Epidermal melanocyte (primary cell): ENCODE measurements at regions not wholly inside any gene's neighbourhood (a gene's known extent, or its start where the extent isn't known, plus 50 kb on each side); places are given as distances from the start of the nearest gene placed in this dataset.

Experiments
- DNase-seq: peaks from one replicate; pipeline ENCODE4 v3.0.0; 2011; ENCODE audit warnings: low spot score; ENCODE audit not compliant: insufficient read length

DNA sequence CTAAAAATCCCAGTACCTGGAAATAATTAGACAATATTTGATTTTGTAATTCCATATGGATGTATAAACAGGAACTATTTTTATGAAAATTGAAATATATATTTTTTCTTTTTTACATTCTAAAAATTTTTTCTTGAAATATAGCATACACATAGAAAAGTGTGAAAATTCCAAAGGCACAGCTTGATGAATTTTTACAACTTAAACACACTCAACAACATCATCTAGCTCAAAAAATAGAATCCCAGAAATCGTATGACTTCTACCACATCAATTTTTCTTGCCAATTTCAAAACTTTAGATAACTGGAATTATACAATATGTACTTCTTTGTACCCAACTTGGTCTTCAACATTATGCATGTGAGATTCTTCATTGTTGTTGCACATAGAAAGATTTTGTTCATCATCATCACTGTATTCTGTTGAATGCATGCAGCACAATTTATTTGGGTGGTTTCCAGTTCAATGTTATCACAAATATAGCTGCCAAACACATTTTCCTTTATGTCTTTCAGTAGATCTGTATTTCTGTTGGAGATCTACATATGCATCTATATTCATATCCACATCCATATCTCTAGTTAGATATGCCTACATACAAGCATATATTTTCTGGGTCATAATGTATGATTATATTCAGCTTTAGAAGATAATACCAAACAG lies 340.7 kb upstream of the SLIT2 start:
- no peak for DNase-seq

DNA sequence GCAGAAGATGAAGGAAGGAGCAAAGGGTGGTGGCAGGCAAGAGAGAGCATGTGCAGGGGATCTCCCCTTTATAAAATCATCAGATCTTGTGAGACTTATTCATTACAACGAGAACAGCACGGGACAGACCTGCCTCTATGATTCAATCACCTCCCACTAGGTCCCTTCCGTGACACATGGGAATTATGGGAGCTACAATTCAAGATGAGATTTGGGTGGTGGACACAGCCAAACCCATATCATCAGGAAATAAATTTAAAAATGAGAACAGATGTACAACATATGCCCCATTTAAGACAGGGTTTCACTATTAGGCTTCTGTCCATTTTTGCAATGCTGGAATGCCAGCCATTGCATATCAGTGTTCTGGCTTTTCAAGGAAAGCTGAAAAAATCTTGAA lies 346.7 kb upstream of the SLIT2 start:
- no peak for DNase-seq

DNA sequence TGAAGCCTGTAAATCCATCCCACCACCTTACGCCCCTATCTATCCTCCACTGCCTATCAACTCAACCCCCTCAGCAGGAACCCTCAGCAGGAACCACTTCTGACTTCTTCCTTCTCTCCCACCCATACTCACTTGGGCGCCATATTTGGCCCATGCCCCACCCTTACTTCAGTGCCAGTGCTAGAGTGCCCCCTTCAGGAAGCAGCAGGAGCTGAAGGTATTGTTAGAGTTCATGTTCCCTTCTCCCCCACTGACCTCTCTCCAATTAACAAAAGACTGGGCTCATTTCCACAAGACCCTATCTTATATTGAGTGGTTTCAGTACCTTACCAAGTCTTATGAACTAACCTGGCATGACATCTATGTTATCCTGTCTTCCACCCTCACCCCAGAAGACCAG lies 363.1 kb upstream of the SLIT2 start:
- DNase-seq = no peak

DNA sequence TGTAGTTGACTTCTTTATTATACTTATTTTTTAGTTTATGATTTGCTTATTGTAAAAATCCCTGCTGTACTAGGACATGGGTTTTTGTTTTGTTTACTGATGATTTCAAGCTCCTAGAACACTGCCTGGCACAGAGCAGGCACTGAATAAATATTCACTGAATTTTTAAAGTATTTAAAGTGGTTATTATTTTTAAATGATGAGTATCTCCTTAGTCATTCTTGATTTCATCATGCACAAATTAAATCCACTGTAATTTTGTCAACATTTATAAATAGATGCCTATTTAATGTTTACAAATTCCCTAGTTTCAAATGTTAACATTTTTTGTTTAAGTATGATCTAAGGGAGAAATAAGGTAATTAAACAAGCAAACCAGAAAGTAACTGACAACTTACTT lies 367.9 kb upstream of the SLIT2 start:
- no peak for DNase-seq

DNA sequence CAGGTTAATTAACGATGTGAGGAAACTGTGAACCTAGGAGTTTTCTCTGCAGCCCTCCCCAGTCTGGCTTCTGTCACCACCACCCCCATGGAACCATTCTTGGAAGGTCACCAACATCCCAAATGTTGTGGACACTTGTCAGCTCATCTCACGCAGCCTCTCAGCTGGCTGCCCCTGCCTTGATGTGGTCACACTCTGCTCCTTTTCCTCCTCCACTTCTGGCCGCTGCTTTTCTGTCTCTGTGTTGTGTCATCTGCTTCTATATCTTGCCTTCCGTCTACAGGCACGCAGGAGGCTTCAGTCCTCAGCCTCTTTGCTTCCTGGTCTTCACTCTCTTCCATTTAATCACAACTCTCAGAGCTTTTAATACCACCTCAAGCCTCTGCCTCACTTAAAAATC lies 371.5 kb upstream of the SLIT2 start:
- DNase-seq = no peak

DNA sequence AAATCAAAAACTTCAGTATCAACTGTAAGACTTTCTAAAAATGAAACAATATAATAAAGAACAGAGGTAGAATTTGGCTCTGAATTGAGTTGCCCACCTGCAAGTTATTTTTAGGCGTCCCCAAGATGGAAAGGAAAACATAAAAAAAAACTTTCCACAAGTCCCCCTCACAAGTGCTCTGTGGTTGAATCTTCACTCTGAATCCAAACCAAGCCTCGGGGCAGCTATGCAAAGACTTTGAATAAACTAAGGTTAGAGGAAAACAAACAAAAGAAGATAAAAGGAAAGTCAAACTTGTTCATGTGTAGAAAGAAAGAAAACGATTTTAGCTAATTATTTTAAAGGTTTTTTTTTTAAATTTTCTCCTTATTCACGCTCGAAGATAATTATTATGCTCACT lies 372.4 kb upstream of the SLIT2 start:
- no peak for DNase-seq

DNA sequence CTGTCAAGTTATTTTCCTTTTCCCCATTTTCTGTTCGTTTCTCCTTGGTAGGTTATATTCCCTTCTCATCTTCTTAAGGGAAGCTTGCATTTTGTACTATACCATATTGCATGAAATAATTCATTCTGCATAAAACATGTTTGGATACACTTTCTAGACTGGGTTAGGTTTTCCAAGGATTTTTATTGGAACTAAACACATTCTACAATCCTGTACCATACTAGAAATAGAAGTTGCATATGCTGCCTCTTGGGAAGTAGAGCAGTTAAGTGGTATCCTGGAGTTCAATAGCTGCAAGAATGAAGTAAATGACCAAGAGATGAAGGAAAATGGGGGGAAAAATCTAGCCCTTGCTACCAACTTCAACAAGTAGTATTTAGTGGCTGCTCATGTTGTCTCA lies 393.7 kb upstream of the SLIT2 start:
- DNase-seq = no peak

DNA sequence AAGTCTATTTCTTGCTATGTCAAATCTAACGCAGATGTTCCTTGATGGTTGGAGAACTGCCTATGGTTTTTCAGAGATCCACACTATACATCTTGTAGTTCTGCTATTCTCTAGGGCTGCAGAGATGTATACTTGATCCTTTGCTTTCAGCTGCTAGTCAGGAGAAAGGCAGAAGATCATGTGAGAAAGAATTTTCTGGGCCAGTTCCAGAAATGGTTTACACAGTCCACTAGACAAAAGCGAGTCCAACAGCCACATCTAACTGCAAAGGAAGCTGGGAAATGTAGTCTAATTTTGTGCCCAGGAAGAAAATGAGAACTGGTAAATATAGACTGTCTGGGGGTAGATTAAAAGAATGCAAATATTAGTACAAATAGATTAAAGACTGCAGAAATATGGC lies 394.3 kb upstream of the SLIT2 start:
- no peak for DNase-seq

DNA sequence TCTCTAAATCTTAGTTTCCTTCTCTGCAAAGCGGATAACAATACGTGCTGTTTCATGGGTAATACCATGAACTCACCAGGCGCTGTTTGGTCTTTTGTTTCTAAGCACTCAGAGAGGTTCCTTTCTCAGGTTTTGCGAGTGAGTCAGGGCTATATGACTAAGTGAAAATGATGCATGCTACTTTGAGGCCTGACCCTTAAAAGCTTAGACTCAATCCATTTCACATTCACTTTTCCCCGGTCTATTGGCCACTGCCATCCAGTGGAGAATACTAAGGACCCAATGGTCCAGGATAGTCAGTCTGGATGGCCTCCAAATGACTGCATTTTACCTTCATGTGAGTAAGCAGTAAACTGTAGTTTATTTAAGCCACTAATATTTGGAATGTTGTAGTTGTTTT lies 400.8 kb upstream of the SLIT2 start:
- DNase-seq = no peak

DNA sequence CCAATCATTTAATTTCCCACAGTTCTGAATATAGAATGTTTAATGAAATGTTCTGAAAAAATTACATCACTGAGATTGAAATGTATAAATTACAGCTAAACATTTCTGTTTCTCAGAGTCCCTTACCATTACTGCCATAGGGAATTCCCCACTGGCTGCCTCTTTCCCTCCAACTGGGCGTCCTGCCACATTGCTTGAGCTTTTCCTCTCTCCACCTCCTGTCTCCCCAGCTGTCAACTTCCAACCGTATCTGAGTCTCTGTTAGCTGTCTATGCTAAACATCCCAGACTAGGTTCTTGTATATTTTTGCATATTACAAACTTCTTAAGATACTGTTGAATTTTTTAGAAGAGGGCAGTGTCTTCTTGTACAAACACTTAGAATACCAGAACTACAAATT lies 407.3 kb upstream of the SLIT2 start:
- DNase-seq = no peak

DNA sequence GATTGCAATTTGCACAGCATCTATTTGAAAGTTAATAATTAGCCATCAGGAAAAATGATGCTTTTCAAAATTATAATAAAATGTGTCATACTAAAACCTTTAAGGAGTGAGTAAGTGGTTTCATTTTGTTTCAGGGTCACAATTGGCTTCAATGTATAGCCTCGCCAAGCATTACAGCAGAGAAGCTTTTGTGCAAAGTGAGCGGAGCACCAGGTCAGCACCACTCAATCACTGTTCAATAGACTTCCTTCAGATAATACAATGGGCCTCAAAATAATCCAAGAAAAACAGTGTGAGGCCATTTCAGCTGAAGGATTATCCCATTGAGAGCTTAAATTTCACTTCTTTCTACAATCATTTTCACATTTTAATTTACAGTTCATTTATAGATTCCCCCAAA lies 409.2 kb upstream of the SLIT2 start:
- no peak for DNase-seq

DNA sequence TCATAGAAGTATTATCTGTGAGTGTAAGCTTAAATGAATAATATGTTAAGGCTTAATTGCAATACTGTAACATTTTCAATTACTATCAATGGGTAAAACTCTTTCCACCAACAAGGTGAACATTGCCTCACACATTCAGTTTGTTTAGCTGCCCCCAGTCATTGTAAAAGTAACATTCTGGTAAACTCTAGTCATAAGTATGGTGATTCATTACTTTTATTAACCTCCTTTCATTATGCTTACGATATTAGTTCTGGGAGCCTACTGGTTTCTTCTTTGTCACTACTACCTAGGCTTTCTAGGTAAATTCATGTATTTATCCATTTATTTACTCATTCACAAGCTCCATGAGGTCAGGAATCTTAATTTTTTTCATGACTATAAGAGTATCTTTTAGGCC lies 412.8 kb upstream of the SLIT2 start:
- DNase-seq = no peak

DNA sequence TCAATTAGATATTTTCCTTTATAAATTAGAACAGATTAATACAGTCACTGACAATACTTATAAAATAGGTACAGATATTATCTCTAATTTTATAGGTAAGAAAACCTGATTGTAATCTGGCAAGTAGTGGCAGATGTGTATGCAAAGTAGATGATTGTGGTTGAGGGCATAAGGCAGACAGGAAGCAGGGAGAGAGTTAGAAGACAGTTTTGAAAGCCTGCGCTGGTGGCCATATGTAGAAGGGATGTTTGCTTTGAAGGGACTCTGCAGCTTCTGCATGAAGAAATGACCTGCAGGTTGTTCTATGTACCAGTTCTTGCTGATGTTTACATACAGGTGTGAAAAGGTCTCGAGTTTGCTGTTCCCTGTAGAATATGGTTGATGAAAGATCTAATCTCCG lies 416.3 kb upstream of the SLIT2 start:
- no peak for DNase-seq

DNA sequence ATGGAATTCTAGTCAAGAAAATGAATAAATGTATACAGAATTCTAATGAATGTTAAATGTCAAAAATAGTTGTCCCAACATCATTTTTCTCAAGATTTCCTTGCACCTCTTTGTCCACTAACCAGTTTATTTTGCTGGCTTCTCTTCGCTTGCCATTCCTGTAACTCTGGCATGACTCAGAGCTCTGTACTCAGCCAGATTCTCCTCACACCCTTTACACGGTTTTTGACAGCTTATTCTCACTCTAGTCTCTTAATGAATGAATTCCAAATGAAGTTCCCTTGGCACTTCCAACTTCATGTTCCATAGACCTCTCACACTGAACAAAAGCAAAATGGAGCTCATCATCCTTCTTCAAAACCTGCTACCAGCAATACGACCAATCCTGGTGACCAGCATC lies 419.3 kb upstream of the SLIT2 start:
- no peak for DNase-seq

DNA sequence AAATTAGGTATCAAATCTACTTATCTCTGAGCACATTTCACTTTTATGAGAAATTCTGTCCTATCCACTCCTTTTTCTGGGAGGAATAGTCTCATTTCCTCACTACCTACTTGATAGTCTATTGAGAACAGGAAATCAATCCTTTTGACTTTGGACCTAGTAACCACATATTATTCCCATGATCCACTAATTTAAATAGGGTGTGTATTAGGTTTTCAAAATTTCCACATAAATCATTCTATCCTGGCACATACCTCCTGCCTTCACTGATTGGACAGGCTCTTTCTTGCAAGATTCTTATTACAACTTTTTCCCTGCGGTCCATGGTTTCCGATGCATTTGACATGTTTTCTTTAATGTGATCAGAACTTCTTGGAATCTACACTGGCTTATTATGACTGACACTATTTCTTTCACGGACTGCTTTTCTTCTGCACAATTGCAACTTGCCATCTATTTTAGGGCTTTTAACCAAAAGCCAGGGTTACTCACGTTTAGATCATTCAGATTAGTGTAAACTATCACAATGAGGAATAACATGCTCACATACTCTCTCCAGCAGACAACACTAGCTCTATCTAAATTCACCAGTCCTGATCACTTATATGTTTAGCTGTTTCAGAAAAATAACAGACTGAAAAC lies 419.9 kb upstream of the SLIT2 start:
- no peak for DNase-seq

DNA sequence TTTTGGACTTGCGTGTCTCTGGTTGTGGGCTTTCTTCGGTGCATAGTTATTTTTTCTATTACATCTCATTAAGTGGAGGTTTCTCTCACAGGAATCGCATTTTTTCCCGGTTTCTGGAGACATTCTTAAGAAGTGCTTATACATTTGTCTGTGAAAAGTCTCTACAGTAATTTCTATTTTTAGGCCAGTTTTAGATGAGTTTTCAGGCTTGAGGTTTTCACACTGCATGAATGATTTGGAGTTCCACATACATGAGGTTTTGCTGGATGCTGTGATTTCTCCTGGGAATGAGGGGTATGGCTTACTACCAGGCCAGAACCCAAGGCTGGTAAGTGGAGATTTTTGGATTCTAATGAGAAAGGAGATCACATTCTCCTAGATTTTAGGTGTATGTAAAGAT lies 422.6 kb upstream of the SLIT2 start:
- DNase-seq = no peak

DNA sequence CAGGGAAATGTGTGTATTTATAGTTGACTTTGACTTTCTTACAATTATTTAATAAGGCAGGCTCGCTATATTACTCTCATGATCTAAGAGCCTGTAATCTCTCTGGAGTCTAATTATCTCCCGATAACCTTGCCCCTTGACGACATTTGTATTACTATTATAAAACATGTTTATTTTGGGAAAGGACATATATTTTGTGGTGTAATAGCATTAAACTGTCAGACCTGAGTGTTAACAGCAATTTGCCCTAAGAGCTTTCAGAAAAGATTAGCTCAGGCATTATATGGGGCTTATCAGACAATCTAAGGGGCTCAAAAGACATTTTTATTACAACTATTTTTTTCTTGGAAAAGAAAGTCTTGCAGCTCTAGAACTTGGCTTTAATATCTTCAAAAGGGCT lies 427.9 kb upstream of the SLIT2 start:
- no peak for DNase-seq

DNA sequence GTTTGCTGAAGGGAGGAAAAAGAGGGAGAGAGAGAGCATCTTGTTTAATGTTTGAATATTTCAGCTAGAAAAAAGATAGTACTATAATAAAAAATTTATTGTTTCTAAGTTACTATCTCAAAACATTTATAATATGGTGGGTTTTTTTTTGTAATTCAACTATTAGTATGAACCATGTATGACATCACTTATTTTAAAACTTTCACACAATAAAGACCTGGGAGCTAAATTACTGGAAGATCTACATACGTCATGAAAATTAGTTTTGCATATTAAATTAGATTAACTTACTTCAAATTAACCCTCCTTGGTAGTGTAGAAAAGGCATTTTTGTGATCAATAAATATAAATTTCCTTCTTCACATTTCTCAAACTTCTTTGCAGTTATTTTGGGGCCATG lies 432.0 kb upstream of the SLIT2 start:
- DNase-seq = no peak

DNA sequence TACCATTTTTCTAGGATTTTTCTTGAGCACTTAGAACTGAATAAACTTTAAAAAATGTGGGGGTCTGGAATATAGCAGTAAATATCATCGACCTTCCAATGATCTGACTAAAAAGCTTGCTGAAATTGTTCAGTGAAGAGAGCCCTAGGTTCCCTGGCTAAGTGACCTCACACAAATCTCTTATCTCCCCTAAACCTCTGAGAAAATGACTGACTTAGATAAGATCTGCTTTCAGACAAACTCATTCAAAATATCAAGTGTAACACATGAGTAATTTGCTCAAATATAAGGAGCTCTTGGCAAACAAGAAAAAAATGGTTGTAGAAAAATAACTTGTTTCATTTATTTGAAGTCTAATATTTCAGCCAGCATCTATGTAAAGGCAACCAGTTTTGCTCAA lies 441.7 kb upstream of the SLIT2 start:
- DNase-seq = no peak

DNA sequence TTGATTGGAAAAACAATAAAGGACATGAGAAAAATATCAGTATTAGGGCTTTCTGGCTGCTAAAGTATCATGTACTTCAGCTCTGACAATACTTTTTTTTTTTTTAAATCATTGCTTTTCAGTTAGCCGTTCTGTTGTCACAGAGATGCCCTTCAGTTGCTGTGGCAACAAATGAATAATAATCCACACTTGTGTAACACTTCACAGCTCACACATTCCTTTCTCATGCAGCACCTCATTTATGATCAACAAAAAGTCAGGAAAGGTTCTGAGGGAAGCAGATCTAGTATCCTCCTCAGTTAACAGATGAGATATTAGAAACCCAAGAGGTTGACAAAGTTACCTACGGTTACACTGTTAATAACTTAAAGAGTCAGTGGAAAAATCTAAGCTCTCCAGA lies 444.2 kb upstream of the SLIT2 start:
- no peak for DNase-seq

DNA sequence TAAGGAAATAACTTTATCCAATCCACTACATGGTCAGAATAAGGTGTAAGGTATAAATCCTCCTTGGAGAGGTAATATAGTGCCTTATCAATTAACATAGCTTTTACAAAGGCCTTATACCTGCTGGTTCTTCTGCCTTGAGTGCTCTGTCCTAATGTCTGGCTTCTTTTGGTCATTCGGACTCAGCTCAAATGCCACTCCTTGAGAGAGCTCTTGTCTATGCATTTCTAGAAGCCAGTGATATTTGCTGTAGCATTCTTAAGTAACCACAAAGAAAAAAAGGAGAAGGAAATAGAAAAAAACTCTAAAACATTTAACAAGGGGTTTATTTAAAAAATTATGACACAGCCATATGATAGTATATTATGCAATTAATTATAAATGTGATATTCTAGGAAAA lies 444.8 kb upstream of the SLIT2 start:
- DNase-seq = no peak

DNA sequence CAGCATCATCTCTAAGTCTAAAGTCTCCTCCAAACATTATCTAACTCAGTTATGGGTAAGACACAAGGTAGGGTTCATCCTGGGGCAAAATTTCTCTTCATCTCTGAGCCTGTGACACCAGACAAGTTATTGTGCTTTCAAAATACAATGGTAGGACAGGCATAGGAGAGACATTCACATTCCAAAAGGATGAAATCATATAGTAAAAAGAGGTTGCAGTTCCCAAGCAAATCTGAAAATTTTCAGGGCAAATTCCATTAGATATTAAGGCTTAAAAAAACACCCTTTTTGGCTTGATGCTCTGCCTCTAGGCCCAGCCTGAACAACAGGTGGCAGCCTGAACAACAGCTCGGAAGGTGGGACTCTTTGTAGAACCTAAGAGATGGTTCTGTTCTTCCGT lies 448.3 kb upstream of the SLIT2 start:
- no peak for DNase-seq

DNA sequence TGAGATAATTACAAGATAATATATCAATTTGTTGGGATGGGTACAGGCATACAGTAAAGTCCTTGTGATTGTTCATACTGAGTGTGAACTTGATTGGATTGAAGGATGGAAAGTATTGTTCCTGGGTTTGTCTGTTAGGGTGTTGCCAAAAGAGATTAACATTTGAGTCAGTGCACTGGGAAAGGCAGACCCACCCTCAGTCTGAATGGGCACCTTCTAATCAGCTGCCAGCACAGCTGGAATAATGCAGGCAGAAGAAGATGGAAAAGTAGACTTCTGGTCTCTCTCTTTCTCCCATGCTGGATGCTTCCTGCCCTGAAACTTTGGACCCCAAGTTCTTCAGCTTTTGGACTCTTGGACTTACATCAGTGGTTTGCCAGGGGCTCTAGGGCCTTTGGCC lies 457.9 kb upstream of the SLIT2 start:
- no peak for DNase-seq
